SK-N-SH (cell line): ENCODE measurements at regions not wholly inside any gene's neighbourhood (a gene's known extent, or its start where the extent isn't known, plus 50 kb on each side); places are given as distances from the start of the nearest gene placed in this dataset.

Experiments used
- CTCF ChIA-PET: fragments of 300-600, 350-600 bp; formaldehyde crosslinking; extraction: SDS; loops from one replicate; lab custom pipeline; 2021; lab: Yijun Ruan, JAX
- POLR2A ChIA-PET: fragments of 350-600 bp; sonication (Branson Sonifier 250); formaldehyde crosslinking; extraction: SDS; loops from one replicate; lab custom pipeline; 2020; ENCODE audit warnings: antibody characterized with exemption, inconsistent platforms; lab: Yijun Ruan, JAX
- DNase-seq: peaks from one replicate; pipeline ENCODE4 v3.0.0; 2012
- H2AFZ ChIP-seq: fragments of 200-600 bp; sonication (generic); 2 replicates; pipeline ENCODE4 v1.8.1; 2016; ENCODE audit warnings: antibody characterized with exemption, mild to moderate bottlenecking, low read depth
- H3F3A ChIP-seq: fragments of 200-600 bp; sonication (generic); replicated peaks from 2 replicates; pipeline ENCODE3; 2016; ENCODE audit warnings: antibody characterized with exemption, mild to moderate bottlenecking; ENCODE audit not compliant: insufficient read depth
- H3K27ac ChIP-seq, 2 experiments: fragments of 200-500 bp in 1 of 2; fragments of 200-600 bp in 1 of 2; sonication (Bioruptor generic) in 1 of 2; sonication (generic), shearing (Covaris generic) in 1 of 2; 2 replicates each; pipeline versions ENCODE4 v1.5.1 to v1.6.1; 2014 to 2016; ENCODE audit warnings: low read depth in 2 of 2, inconsistent platforms in 1 of 2, low read length in 1 of 2, mild to moderate bottlenecking in 1 of 2, mixed read lengths in 1 of 2
- H3K27me3 ChIP-seq: fragments of 200-600 bp; sonication (generic), shearing (Covaris generic); 2 replicates; pipeline ENCODE4 v1.6.1; 2016; ENCODE audit warnings: mixed run types; ENCODE audit not compliant: insufficient read depth
- H3K36me3 ChIP-seq, 2 experiments: fragments of 200-500 bp in 1 of 2; fragments of 200-600 bp in 1 of 2; sonication (Bioruptor generic) in 1 of 2; sonication (generic) in 1 of 2; replicated peaks in 1 of 2; 2 replicates each; pipeline versions ENCODE3 to v1.5.1; 2014 to 2016; ENCODE audit warnings: low read length in 1 of 2, mild to moderate bottlenecking in 1 of 2; ENCODE audit not compliant: insufficient read depth in 2 of 2, control insufficient read depth in 1 of 2
- H3K4me1 ChIP-seq, 2 experiments: fragments of 200-500 bp in 1 of 2; fragments of 200-600 bp in 1 of 2; sonication (Bioruptor generic) in 1 of 2; sonication (generic), shearing (Covaris generic) in 1 of 2; 2 replicates each; pipeline versions ENCODE4 v1.5.1 to v1.6.1; 2014 to 2016; ENCODE audit warnings: low read depth in 1 of 2, low read length in 1 of 2, mixed run types in 1 of 2; ENCODE audit not compliant: insufficient read depth in 2 of 2, control insufficient read depth in 1 of 2
- H3K4me2 ChIP-seq: fragments of 200-600 bp; sonication (generic), shearing (Covaris generic); 2 replicates; pipeline ENCODE4 v1.6.1; 2017; ENCODE audit warnings: mixed run types
- H3K4me3 ChIP-seq, 2 experiments: fragments of 200-500 bp in 1 of 2; fragments of 200-600 bp in 1 of 2; sonication (Bioruptor generic) in 1 of 2; sonication (generic), shearing (Covaris generic) in 1 of 2; 2 replicates each; pipeline versions ENCODE4 v1.5.1 to v1.8.1; 2014 to 2016; ENCODE audit warnings: low read depth in 2 of 2, inconsistent platforms in 1 of 2, low read length in 1 of 2, mild to moderate bottlenecking in 1 of 2, mixed read lengths in 1 of 2, moderate library complexity in 1 of 2
- H3K79me2 ChIP-seq: fragments of 200-600 bp; sonication (generic); 2 replicates; pipeline ENCODE4 v1.8.1; 2017; ENCODE audit warnings: mild to moderate bottlenecking; ENCODE audit not compliant: insufficient read depth
- H3K9ac ChIP-seq: fragments of 200-600 bp; sonication (generic); 2 replicates; pipeline ENCODE4 v1.6.1; 2017; ENCODE audit warnings: mixed run types
- H3K9me2 ChIP-seq: fragments of 200-600 bp; sonication (generic); 2 replicates; pipeline ENCODE4 v1.6.1; 2017; ENCODE audit warnings: mixed run types
- H3K9me3 ChIP-seq: fragments of 200-600 bp; sonication (generic); 2 replicates; pipeline ENCODE4 v1.6.1; 2017; ENCODE audit warnings: mixed run types, mild to moderate bottlenecking, moderate library complexity
- H4K20me1 ChIP-seq: fragments of 200-600 bp; sonication (generic); 2 replicates; pipeline ENCODE4 v1.6.1; 2017; ENCODE audit warnings: mild to moderate bottlenecking, mixed run types; ENCODE audit not compliant: insufficient read depth
- EZH2phosphoT487 ChIP-seq: fragments of 200-600 bp; sonication (generic); IDR thresholded peaks from 2 replicates; pipeline ENCODE4 v1.6.1; 2017; ENCODE audit warnings: low read depth, mixed run types, mild to moderate bottlenecking, antibody characterized with exemption, moderate library complexity, borderline replicate concordance
- FOXM1 ChIP-seq: IDR thresholded peaks from 2 replicates; pipeline ENCODE4 v1.4.0; 2012; ENCODE audit warnings: low read depth, mild to moderate bottlenecking
- GABPA ChIP-seq: IDR thresholded peaks from 2 replicates; pipeline ENCODE4 v1.4.0; 2012; ENCODE audit warnings: low read depth, mild to moderate bottlenecking
- MAX ChIP-seq: IDR thresholded peaks from 2 replicates; pipeline ENCODE4 v1.4.0; 2012; ENCODE audit warnings: low read depth
- PBX3 ChIP-seq: IDR thresholded peaks from 2 replicates; pipeline ENCODE4; 2012
- RXRA ChIP-seq: IDR thresholded peaks from 2 replicates; pipeline ENCODE4 v1.4.0; 2012; ENCODE audit warnings: low read depth, mild to moderate bottlenecking, borderline replicate concordance
- SIN3A ChIP-seq: IDR thresholded peaks from 2 replicates; pipeline ENCODE4 v1.6.1; 2012; ENCODE audit warnings: low read depth, mild to moderate bottlenecking, low read length, moderate library complexity, borderline replicate concordance
- SMC3 ChIP-seq: IDR thresholded peaks from 2 replicates; pipeline ENCODE4 v1.6.1; 2012; ENCODE audit warnings: low read depth, low read length, improper control_type of control experiment
- TCF12 ChIP-seq: IDR thresholded peaks from 2 replicates; pipeline ENCODE4 v1.4.0; 2012
- TEAD4 ChIP-seq: IDR thresholded peaks from 2 replicates; pipeline ENCODE4 v1.4.0; 2012; ENCODE audit warnings: mild to moderate bottlenecking, borderline replicate concordance; ENCODE audit not compliant: insufficient read depth
- WGBS: methylation state at CpG from one replicate; pipeline ENCODE4 v1.1.6; 2017; ENCODE audit warnings: low lambda C conversion rate; 5-methylcytosine and 5-hydroxymethylcytosine counted together
- TF ChIP-seq, protein P1 (sequence below): fragments of 150-350 bp; IDR thresholded peaks from 2 replicates; pipeline ENCODE4 v1.6.1; 2017; ENCODE audit warnings: antibody characterized with exemption, low read length, low read depth, borderline replicate concordance

GRCh38 chr1:101364370-101365120 is 127.7 kb downstream of the S1PR1 start:
- H3K9me2 ChIP-seq = no peaks in the 10 kb centered on the region
- WGBS = 83% methylated on average over 3 of the region's 3 CpGs
- CTCF ChIA-PET = interaction anchor here (1.0 to 1.8 kb wide), 5 partner anchors 11 to 110 kb away, joined by 3 to 5 read pairs (median 4); no protein-coding TSS in a partner anchor
- no peak overlapping the region for H3K9ac ChIP-seq
- no peaks in the 10 kb centered on the region for H3K36me3 ChIP-seq
- no peaks in the 10 kb centered on the region for H3K79me2 ChIP-seq
- H3K9me3 ChIP-seq = no peaks in the 10 kb centered on the region
- TF ChIP-seq FOXM1 = no peak
- TF ChIP-seq SMC3 = no peak
- TF ChIP-seq TCF12 = no peak
- TF ChIP-seq, all 33 proteins: peak for 0
- peak overlapping the region; percentile 71 for H2AFZ ChIP-seq
- H3K4me2 ChIP-seq = peak overlapping the region; percentile 2; the same call in 1 of the 2 replicates
- peak overlapping the region in 1 of 2 experiments; percentile 55; a peak in 2 of 4 replicates for H3K27ac ChIP-seq
- no peaks in the 10 kb centered on the region for H3K27me3 ChIP-seq
- peaks cover 12% of the 10 kb centered on the region for H3F3A ChIP-seq
- no peaks in the 10 kb centered on the region for H4K20me1 ChIP-seq
- no peak overlapping the region for H3K4me3 ChIP-seq
- peaks cover 10 to 13% of the 10 kb centered on the region in 2 experiments; a peak in 3 of 4 replicates for H3K4me1 ChIP-seq
- POLR2A ChIA-PET = no interaction called here
- DNase-seq = no peak

DNA sequence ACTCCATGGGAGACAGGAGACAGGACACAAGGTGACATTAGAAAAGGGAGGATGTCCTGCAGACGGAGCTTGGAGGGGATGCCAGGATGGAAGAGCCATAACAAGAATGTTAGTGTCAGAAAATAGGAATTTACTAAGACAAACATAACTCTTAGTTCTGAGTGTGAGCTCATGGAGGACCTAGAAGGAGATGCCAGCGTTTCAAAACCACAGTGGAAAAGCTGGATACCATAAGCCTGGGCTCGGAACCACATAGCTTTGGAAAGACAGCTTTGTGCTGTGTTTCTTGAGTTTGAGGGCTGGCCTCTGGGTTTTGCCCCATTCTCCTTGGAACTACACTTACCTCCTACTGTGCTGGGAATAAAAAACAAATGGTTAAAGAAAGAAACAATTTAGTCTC is 128.4 kb downstream of the S1PR1 start:
- peak overlapping the region; percentile 2; the same call in 1 of the 2 replicates for H3K4me2 ChIP-seq
- no peaks in the 10 kb centered on the region for H3K79me2 ChIP-seq
- peaks cover 12% of the 10 kb centered on the region for H3F3A ChIP-seq
- TF ChIP-seq FOXM1 (no peak), PBX3 (no peak), EZH2phosphoT487 (no peak), SIN3A (no peak), MAX (no peak), GABPA (no peak), RXRA (no peak), TEAD4 (no peak)
- TF ChIP-seq, protein P1, sequence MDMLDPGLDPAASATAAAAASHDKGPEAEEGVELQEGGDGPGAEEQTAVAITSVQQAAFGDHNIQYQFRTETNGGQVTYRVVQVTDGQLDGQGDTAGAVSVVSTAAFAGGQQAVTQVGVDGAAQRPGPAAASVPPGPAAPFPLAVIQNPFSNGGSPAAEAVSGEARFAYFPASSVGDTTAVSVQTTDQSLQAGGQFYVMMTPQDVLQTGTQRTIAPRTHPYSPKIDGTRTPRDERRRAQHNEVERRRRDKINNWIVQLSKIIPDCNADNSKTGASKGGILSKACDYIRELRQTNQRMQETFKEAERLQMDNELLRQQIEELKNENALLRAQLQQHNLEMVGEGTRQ = no peak
- TF ChIP-seq, all 33 proteins: peak for 0
- peak overlapping the region; percentile 71 for H2AFZ ChIP-seq
- ChIA-PET CTCF (interaction anchor here (1.2 to 1.8 kb wide), 3 partner anchors 63 to 109 kb away, joined by 3 to 5 read pairs (median 4); no protein-coding TSS in a partner anchor), POLR2A (no interaction called here)
- H3K4me1 ChIP-seq = peaks cover 10 to 13% of the 10 kb centered on the region in 2 experiments; a peak in 3 of 4 replicates
- 54% methylated on average over 3 of the region's 3 CpGs for WGBS
- H3K9ac ChIP-seq = no peak overlapping the region
- no peaks in the 10 kb centered on the region for H3K27me3 ChIP-seq
- no peaks in the 10 kb centered on the region for H3K36me3 ChIP-seq
- peak overlapping the region in 1 of 2 experiments; percentile 55; a peak in 2 of 4 replicates for H3K27ac ChIP-seq
- H3K9me3 ChIP-seq = no peaks in the 10 kb centered on the region
- H3K4me3 ChIP-seq = no peak overlapping the region
- H3K9me2 ChIP-seq = no peaks in the 10 kb centered on the region
- H4K20me1 ChIP-seq = no peaks in the 10 kb centered on the region
- DNase-seq = no peak
